ENCODE measurements at regions not wholly inside any gene's neighbourhood (a gene's known extent, or its start where the extent isn't known, plus 50 kb on each side); places are given as distances from the start of the nearest gene placed in this dataset.

- Histone ChIP-seq H3K79me1 (ENCODE audit: low read depth in 1 of 2, low read length in 2 of 2) (no peaks in the 10 kb centered on the region), H3K4me2 (ENCODE audit: low read depth, low read length) (no peak overlapping the region), H4K91ac (ENCODE audit: insufficient read depth, low read depth, low read length) (no peak overlapping the region), H3K56ac (ENCODE audit: extremely low read depth, insufficient read depth, low read length) (no peak overlapping the region), H4K20me1 (ENCODE audit: insufficient read depth, low read length) (no peaks in the 10 kb centered on the region), H3K4me1 (ENCODE audit: control insufficient read depth, insufficient read depth, low read length) (no peaks in the 10 kb centered on the region), H2AK9ac (replicated peaks; ENCODE audit: low read depth, low read length, poor library complexity) (no peak overlapping the region), H3K9me1 (ENCODE audit: insufficient read depth, low read length) (no peaks in the 10 kb centered on the region), H3K4ac (ENCODE audit: low read depth, low read length) (no peak overlapping the region), H2AK5ac (ENCODE audit: low read depth, low read length) (no peak overlapping the region), H3K9ac (ENCODE audit: low read depth, low read length) (no peak overlapping the region), H4K5ac (ENCODE audit: low read depth, low read length) (no peak overlapping the region), H3K27ac (ENCODE audit: insufficient read depth, low read length) (no peak overlapping the region), H2BK20ac (ENCODE audit: low read depth, low read length) (no peak overlapping the region), H3K36me3 (ENCODE audit: control insufficient read depth, insufficient read depth, low read length) (no peaks in the 10 kb centered on the region), H3K9me3 (ENCODE audit: control insufficient read depth, insufficient read depth, low read length) (no peaks in the 10 kb centered on the region), H3K4me3 (ENCODE audit: insufficient read depth, low read depth, low read length) (no peak overlapping the region), H2BK15ac (ENCODE audit: low read depth, low read length) (no peak overlapping the region), H3K27me3 (ENCODE audit: control insufficient read depth, insufficient read depth, low read length) (no peaks in the 10 kb centered on the region), H2AFZ (replicated peaks; ENCODE audit: low read length, poor library complexity) (no peak overlapping the region), H4K8ac (ENCODE audit: low read depth in 2 of 2, low read length in 2 of 2) (no peak overlapping the region), H2BK5ac (ENCODE audit: low read depth, low read length, poor library complexity, severe bottlenecking) (no peak overlapping the region), H3K18ac (ENCODE audit: low read depth, low read length) (no peak overlapping the region), H2BK120ac (ENCODE audit: low read depth, low read length) (no peak overlapping the region), H3K23ac (ENCODE audit: low read depth, low read length) (no peak overlapping the region), H3K14ac (replicated peaks; ENCODE audit: low read depth, low read length) (no peak overlapping the region)
- in situ Hi-C loops (cut with MboI; ENCODE audit: low sequenced_read_pairs) (no loop called here), dilution Hi-C loops (cut with HindIII; ENCODE audit: low sequenced_read_pairs, unreplicated experiment) (no loop called here), intact Hi-C loops (cut with micrococcal nuclease) (no loop called here)
- no peak for DNase-seq
- POLR2A ChIA-PET (ENCODE audit: unreplicated experiment) = no interaction called here
- WGBS, 2 experiments (ENCODE audit: extremely low coverage in 2 of 2, insufficient read length in 1 of 2) = 100% methylated on average over 3 of the region's 4 CpGs; no CpG with 5 or more reads in 1 of the 2 experiments
- no TSS peak for BruUV-seq (replicated peaks)
- CTCF ChIA-PET = no interaction called here
- no peak for TF ChIP-seq SMC3 (IDR thresholded peaks at IDR 0.05; ENCODE audit: low read depth, low read length)
- no peak for TF ChIP-seq RCOR1 (IDR thresholded peaks at IDR 0.05; ENCODE audit: insufficient replicate concordance, low read length)
- TF ChIP-seq USF2 (IDR thresholded peaks at IDR 0.05; ENCODE audit: low read depth, low read length) = no peak
- TF ChIP-seq CHD1 (IDR thresholded peaks at IDR 0.05; ENCODE audit: low read depth, low read length) = no peak
- no peak for TF ChIP-seq CEBPB (IDR thresholded peaks at IDR 0.05; ENCODE audit: low read depth, low read length)
- no peak for TF ChIP-seq BHLHE40 (IDR thresholded peaks at IDR 0.05; ENCODE audit: low read depth, low read length)
- TF ChIP-seq MAFK (IDR thresholded peaks at IDR 0.05; ENCODE audit: low read depth, low read length) = no peak
- no peak for TF ChIP-seq RFX5 (IDR thresholded peaks at IDR 0.05; ENCODE audit: low read depth, low read length)
- TF ChIP-seq RAD21 (IDR thresholded peaks at IDR 0.05; ENCODE audit: low read length) = no peak
- no peak for ATAC-seq (ENCODE audit: low read depth)
These were observed 146.4 kb upstream of the GPC6 start for GRCh38 chr13:93080166-93080565.
